OCI-LY3 (cell line): ENCODE measurements at regions not wholly inside any gene's neighbourhood (a gene's known extent, or its start where the extent isn't known, plus 50 kb on each side); places are given as distances from the start of the nearest gene placed in this dataset.

Source experiments
- H2AFZ ChIP-seq: fragments of 200-600, 300-600 bp; shearing (Covaris generic); 2 replicates; pipeline ENCODE4 v1.6.0; 2014; ENCODE audit warnings: antibody characterized with exemption, low read depth, low read length
- H3K27ac ChIP-seq: fragments of 200-600, 300-600 bp; sonication (generic); 2 replicates; pipeline ENCODE4 v1.5.1; 2014; ENCODE audit warnings: mild to moderate bottlenecking, low read length, moderate library complexity, mixed read lengths
- H3K27me3 ChIP-seq: fragments of 200-600, 300-600 bp; sonication (generic); 2 replicates; pipeline ENCODE4 v1.6.1; 2014; ENCODE audit warnings: low read depth, low read length, mixed read lengths
- H3K36me3 ChIP-seq: fragments of 200-600, 300-600 bp; sonication (generic); replicated peaks from 2 replicates; pipeline ENCODE3; 2014; ENCODE audit warnings: low read depth, low read length, mixed read lengths
- H3K4me1 ChIP-seq: fragments of 300-600, 200-600 bp; sonication (generic); 2 replicates; pipeline ENCODE4 v1.6.1; 2014; ENCODE audit warnings: low read length, mixed read lengths
- H3K4me2 ChIP-seq: fragments of 200-600, 300-600 bp; sonication (generic); 2 replicates; pipeline ENCODE4 v1.6.1; 2014; ENCODE audit warnings: low read length, mixed read lengths
- H3K4me3 ChIP-seq: fragments of 300-600, 200-600 bp; sonication (generic); 2 replicates; pipeline ENCODE4 v1.5.1; 2014; ENCODE audit warnings: antibody characterized with exemption, mild to moderate bottlenecking, low read length, moderate library complexity
- H3K79me2 ChIP-seq: fragments of 300-600, 200-600 bp; shearing (Covaris generic); 2 replicates; pipeline ENCODE4 v1.6.1; 2014; ENCODE audit warnings: mild to moderate bottlenecking, low read length, mixed read lengths
- H3K9ac ChIP-seq: fragments of 300-600, 200-600 bp; shearing (Covaris generic); 2 replicates; pipeline ENCODE4 v1.6.0; 2014; ENCODE audit warnings: mild to moderate bottlenecking, low read length, moderate library complexity
- H3K9me3 ChIP-seq: fragments of 200-600, 300-600 bp; shearing (Covaris generic); 2 replicates; pipeline ENCODE4 v1.6.1; 2014; ENCODE audit warnings: low read length, mixed read lengths; ENCODE audit not compliant: insufficient read depth
- H4K20me1 ChIP-seq: fragments of 200-600, 300-600 bp; sonication (generic); 2 replicates; pipeline ENCODE4 v1.6.1; 2016; ENCODE audit warnings: low read length, mixed read lengths; ENCODE audit not compliant: insufficient read depth
- EZH2phosphoT487 ChIP-seq: fragments of 200-600 bp; shearing (Covaris generic); IDR thresholded peaks from 2 replicates; pipeline ENCODE4 v1.6.1; 2018; ENCODE audit warnings: antibody characterized with exemption, mixed run types, low read depth
- TF ChIP-seq, protein P1 (sequence below): fragments of 200-600, 300-600 bp; sonication (generic); IDR thresholded peaks from 2 replicates; pipeline ENCODE4 v1.5.1; 2014; ENCODE audit warnings: antibody characterized with exemption, low read length, low read depth

DNA sequence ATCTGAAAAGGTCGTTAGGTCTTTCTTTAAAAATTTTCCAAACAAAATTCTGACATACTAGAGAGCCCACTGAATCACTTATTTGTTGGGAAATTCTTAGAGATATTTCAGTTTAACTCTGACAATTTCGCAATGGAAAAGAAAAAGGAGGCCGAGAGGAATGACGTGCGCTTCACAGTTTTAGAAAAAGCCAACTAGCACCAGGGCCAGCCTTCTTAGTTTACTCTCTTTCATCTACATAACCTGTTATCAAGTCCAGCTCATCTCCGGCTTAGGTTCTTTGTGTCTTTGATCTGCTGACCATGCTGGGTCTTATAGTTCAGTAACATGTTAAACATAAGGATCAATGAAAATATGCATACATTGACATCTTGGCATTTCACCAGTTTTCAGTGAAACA, 201.7 kb upstream of the TAS2R1 start:
- H3K4me2 ChIP-seq, result no peak overlapping the region
- no peak overlapping the region for H2AFZ ChIP-seq
- no peaks in the 10 kb centered on the region for H3K27me3 ChIP-seq
- H3K27ac ChIP-seq, result no peak overlapping the region
- H3K9me3 ChIP-seq, result no peaks in the 10 kb centered on the region
- no peaks in the 10 kb centered on the region for H3K36me3 ChIP-seq
- no peaks in the 10 kb centered on the region for H4K20me1 ChIP-seq
- no peak for TF ChIP-seq EZH2phosphoT487
- TF ChIP-seq, protein P1, sequence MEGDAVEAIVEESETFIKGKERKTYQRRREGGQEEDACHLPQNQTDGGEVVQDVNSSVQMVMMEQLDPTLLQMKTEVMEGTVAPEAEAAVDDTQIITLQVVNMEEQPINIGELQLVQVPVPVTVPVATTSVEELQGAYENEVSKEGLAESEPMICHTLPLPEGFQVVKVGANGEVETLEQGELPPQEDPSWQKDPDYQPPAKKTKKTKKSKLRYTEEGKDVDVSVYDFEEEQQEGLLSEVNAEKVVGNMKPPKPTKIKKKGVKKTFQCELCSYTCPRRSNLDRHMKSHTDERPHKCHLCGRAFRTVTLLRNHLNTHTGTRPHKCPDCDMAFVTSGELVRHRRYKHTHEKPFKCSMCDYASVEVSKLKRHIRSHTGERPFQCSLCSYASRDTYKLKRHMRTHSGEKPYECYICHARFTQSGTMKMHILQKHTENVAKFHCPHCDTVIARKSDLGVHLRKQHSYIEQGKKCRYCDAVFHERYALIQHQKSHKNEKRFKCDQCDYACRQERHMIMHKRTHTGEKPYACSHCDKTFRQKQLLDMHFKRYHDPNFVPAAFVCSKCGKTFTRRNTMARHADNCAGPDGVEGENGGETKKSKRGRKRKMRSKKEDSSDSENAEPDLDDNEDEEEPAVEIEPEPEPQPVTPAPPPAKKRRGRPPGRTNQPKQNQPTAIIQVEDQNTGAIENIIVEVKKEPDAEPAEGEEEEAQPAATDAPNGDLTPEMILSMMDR, result no peak
- no peak overlapping the region for H3K9ac ChIP-seq
- no peaks in the 10 kb centered on the region for H3K4me1 ChIP-seq
- H3K79me2 ChIP-seq, result no peaks in the 10 kb centered on the region
- no peak overlapping the region for H3K4me3 ChIP-seq

DNA sequence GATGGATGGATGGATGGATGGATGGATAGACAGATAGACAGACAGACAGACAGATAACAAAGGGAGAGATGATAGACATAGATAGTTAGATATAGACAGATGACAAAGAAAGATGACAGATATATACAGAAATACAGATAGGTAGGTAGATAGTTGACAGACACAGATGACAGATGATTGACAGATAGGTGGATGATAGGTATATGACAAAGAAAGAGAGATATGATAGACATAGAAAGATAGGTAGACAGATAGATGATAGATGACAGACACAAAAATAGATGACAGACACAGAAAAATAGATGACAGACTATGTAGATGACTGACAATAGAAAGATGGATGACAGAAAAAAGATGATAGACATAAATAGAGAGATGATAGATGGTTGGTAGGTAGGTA, 200.0 kb upstream of the TAS2R1 start:
- H3K9me3 ChIP-seq, result no peaks in the 10 kb centered on the region
- no peaks in the 10 kb centered on the region for H3K27me3 ChIP-seq
- H3K4me1 ChIP-seq, result peaks cover 3% of the 10 kb centered on the region; the same call in 1 of the 2 replicates
- H3K9ac ChIP-seq, result no peak overlapping the region
- no peak overlapping the region for H3K4me2 ChIP-seq
- H3K36me3 ChIP-seq, result no peaks in the 10 kb centered on the region
- no peak overlapping the region for H3K4me3 ChIP-seq
- no peak overlapping the region for H3K27ac ChIP-seq
- no peaks in the 10 kb centered on the region for H3K79me2 ChIP-seq
- H2AFZ ChIP-seq, result no peak overlapping the region
- TF ChIP-seq, protein P1, result no peak
- TF ChIP-seq EZH2phosphoT487, result no peak
- H4K20me1 ChIP-seq, result no peaks in the 10 kb centered on the region

DNA sequence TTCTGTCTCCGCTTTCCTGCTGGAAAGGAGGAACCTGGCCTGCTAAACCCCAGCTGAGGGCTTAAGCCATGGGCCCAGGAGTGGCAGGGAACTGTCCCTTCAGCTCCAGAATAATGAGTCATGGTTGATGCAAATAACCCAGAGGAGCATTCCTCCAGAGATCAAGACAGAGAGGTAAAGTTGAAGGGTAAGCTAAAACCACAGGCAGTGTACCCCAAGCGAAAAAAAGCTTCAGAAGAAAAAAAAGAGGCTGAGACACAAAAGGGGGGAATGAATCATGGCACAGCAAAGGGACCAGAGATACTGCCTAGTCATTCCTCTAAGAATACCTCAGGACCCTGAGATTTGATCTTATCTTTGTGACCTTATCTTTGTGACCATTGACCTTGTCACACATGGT, 199.5 kb upstream of the TAS2R1 start:
- Histone ChIP-seq H2AFZ (no peak overlapping the region), H3K36me3 (no peaks in the 10 kb centered on the region), H3K27ac (no peak overlapping the region), H4K20me1 (no peaks in the 10 kb centered on the region), H3K9ac (no peak overlapping the region), H3K4me3 (no peak overlapping the region), H3K4me2 (no peak overlapping the region), H3K9me3 (no peaks in the 10 kb centered on the region), H3K79me2 (no peaks in the 10 kb centered on the region), H3K27me3 (no peaks in the 10 kb centered on the region), H3K4me1 (peaks cover 3% of the 10 kb centered on the region; the same call in 1 of the 2 replicates)
- TF ChIP-seq, protein P1, result no peak
- TF ChIP-seq EZH2phosphoT487, result no peak

DNA sequence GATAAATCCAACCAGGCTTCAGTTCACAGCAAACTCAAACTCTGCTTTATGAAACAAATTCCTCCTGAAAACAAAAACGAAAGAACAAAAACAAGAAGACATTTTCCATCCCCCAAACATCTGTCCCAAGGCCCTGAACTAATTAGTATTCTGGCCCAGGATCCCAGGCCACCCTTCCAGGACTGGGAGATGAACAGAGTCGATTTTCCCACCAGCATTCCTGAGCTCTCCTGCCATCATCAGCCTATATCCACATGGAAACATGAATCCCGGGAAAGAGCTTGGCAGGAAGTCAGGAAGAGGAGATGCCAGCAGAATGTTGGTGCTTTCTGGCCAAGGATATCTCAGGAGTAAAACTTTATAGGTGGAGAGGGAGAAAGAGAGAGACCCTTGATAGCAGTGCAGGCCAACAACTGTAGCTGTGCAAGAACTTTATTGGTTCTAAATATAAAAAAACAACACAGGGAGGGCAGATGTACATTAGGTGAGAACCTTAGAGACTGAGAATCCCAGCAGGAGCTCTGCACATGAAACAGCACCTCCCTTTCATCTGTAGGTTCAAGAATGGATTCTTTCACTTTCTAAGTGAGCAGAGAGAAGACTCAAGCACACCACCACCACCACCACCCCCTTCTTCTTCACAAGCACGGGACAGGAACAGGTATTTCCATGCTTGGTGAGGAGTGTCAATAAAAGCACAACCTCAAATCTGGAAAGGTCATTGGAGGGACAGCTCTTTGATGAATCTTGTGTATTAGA, 190.7 kb upstream of the TAS2R1 start:
- Histone ChIP-seq H3K4me3 (no peak overlapping the region), H3K36me3 (no peaks in the 10 kb centered on the region), H3K9ac (no peak overlapping the region), H3K27me3 (no peaks in the 10 kb centered on the region), H2AFZ (no peak overlapping the region), H3K4me1 (peaks cover 14% of the 10 kb centered on the region), H3K9me3 (no peaks in the 10 kb centered on the region), H3K27ac (no peak overlapping the region), H3K4me2 (no peak overlapping the region), H4K20me1 (no peaks in the 10 kb centered on the region), H3K79me2 (no peaks in the 10 kb centered on the region)
- TF ChIP-seq, protein P1, result no peak
- no peak for TF ChIP-seq EZH2phosphoT487
